K562 (cell line): ENCODE measurements at regions not wholly inside any gene's neighbourhood (a gene's known extent, or its start where the extent isn't known, plus 50 kb on each side); places are given as distances from the start of the nearest gene placed in this dataset.

Experiments used
- ATAC-seq: fragments of 200-7000 bp; cut with Tn5 transposase; 3 replicates; pipeline ENCODE4 v1.9.1; 2020; ENCODE audit warnings: moderate library complexity
- BruUV-seq: library from RNA; stranded (reverse); fragments of 400-500 nt; replicated peaks from 2 replicates; lab custom pipeline; 2021; lab: Mats Ljungman, UMichigan
- CTCF ChIA-PET: fragments of 300-600 bp; formaldehyde crosslinking; extraction: SDS; loops from one replicate; lab custom pipeline; 2021; ENCODE audit warnings: low intra/inter-chr PET ratio; lab: Yijun Ruan, JAX
- POLR2A ChIA-PET: fragments of 300-600, 350-650 bp; sonication (Branson Sonifier 250); formaldehyde crosslinking; extraction: SDS; loops from one replicate; lab custom pipeline; 2021; ENCODE audit warnings: antibody characterized with exemption, inconsistent platforms; lab: Yijun Ruan, JAX
- DNase-seq, 4 experiments: peaks; one replicate each; pipeline versions ENCODE4 v3.0.0 to v3.0.0-alpha.2; 2011 to 2018; ENCODE audit warnings: low spot score in 3 of 4, mixed read lengths in 3 of 4; ENCODE audit errors: extremely low read depth in 1 of 4
- FAIRE-seq: peaks from 2 replicates; lab custom pipeline; 2011; peaks lifted over from hg19 to GRCh38; lab: Jason Lieb, UNC
- H2AFZ ChIP-seq: 2 replicates; pipeline ENCODE4 v1.6.0; 2011; ENCODE audit warnings: low read depth, low read length, control low read depth, inconsistent platforms
- H3K27ac ChIP-seq: fragments of 200-600 bp; 3 replicates; pipeline ENCODE4 v1.8.0; 2011; ENCODE audit warnings: low read depth, mild to moderate bottlenecking, control low read depth, inconsistent platforms, low read length, moderate library complexity, mixed read lengths; ENCODE audit errors: extremely low read depth
- H3K27me3 ChIP-seq, 2 experiments: fragments of 300-600 bp in 1 of 2; 2 replicates in 1 of 2; 3 replicates in 1 of 2; pipeline versions ENCODE4 v1.6.0 to v1.8.0; 2011; ENCODE audit warnings: inconsistent platforms in 2 of 2, low read length in 2 of 2, mild to moderate bottlenecking in 1 of 2, mixed read lengths in 1 of 2, moderate library complexity in 1 of 2; ENCODE audit not compliant: control insufficient read depth in 2 of 2, insufficient read depth in 2 of 2
- H3K36me3 ChIP-seq: fragments of 300-600 bp; 3 replicates; pipeline ENCODE4 v1.8.0; 2011; ENCODE audit warnings: mild to moderate bottlenecking, low read length, inconsistent platforms; ENCODE audit not compliant: control insufficient read depth, insufficient read depth
- H3K4me1 ChIP-seq, 2 experiments: fragments of 200-600 bp in 1 of 2; replicated peaks in 1 of 2; 2 replicates in 1 of 2; 3 replicates in 1 of 2; pipeline versions ENCODE4 v1.5.1 to v1.8.0; 2011; ENCODE audit warnings: inconsistent platforms in 2 of 2, low read length in 2 of 2, mild to moderate bottlenecking in 1 of 2, mixed read lengths in 1 of 2, moderate library complexity in 1 of 2; ENCODE audit not compliant: control insufficient read depth in 2 of 2, insufficient read depth in 2 of 2
- H3K4me2 ChIP-seq: 2 replicates; pipeline ENCODE4 v1.6.1; 2011; ENCODE audit warnings: low read length, control low read depth, inconsistent platforms, mixed read lengths; ENCODE audit not compliant: insufficient read depth
- H3K4me3 ChIP-seq: fragments of 200-600 bp; sonication (generic), shearing (Covaris generic); 2 replicates; pipeline ENCODE4 v1.5.1; 2016; ENCODE audit warnings: control low read depth, inconsistent platforms
- H3K79me2 ChIP-seq: fragments of 200-600 bp; 3 replicates; pipeline ENCODE4 v1.8.0; 2011; ENCODE audit warnings: low read length, inconsistent platforms; ENCODE audit not compliant: control insufficient read depth, insufficient read depth
- H3K9ac ChIP-seq, 2 experiments: 2 replicates each; pipeline versions ENCODE4 v1.6.0 to v1.6.1; 2011; ENCODE audit warnings: low read depth in 2 of 2, low read length in 2 of 2, control low read depth in 1 of 2, inconsistent platforms in 1 of 2, mild to moderate bottlenecking in 1 of 2, mixed read lengths in 1 of 2; ENCODE audit not compliant: insufficient read depth in 1 of 2
- H3K9me1 ChIP-seq: one replicate; pipeline ENCODE4 v1.6.0; 2011; ENCODE audit warnings: inconsistent platforms, mild to moderate bottlenecking, low read length, moderate library complexity; ENCODE audit not compliant: control insufficient read depth, insufficient read depth
- H3K9me3 ChIP-seq: replicated peaks from 2 replicates; pipeline ENCODE4 v1.5.1; 2011; ENCODE audit warnings: low read depth, low read length, inconsistent platforms; ENCODE audit not compliant: control insufficient read depth, insufficient read depth
- H4K20me1 ChIP-seq: replicated peaks from 2 replicates; pipeline ENCODE4 v1.6.1; 2011; ENCODE audit warnings: low read length, inconsistent platforms, mixed read lengths; ENCODE audit not compliant: control insufficient read depth, insufficient read depth
- CEBPB ChIP-seq: fragments of 450-650 bp; IDR thresholded peaks from 2 replicates; pipeline ENCODE4 v1.6.1; 2016; ENCODE audit warnings: missing genetic modification characterization, missing compliant biosample characterization
- HNRNPUL1 ChIP-seq: fragments of 200-400 bp; formaldehyde crosslinking; IDR thresholded peaks from 2 replicates; pipeline ENCODE4 v1.6.1; 2017; ENCODE audit warnings: low read length
- KLF1 ChIP-seq: fragments of 450-650 bp; IDR thresholded peaks from 2 replicates; pipeline ENCODE4 v1.6.1; 2016; ENCODE audit warnings: missing genetic modification characterization, missing compliant biosample characterization
- LCOR ChIP-seq: sonication (generic); formaldehyde crosslinking; IDR thresholded peaks from 2 replicates; pipeline ENCODE4 v1.8.0; 2022; ENCODE audit warnings: mild to moderate bottlenecking, missing genetic modification reagents
- PCBP1 ChIP-seq: fragments of 200-400 bp; formaldehyde crosslinking; IDR thresholded peaks from 2 replicates; pipeline ENCODE4 v1.6.1; 2018; ENCODE audit warnings: mild to moderate bottlenecking, low read depth, low read length; ENCODE audit not compliant: poor library complexity, severe bottlenecking
- SOX6 ChIP-seq: fragments of 450-650 bp; IDR thresholded peaks from 2 replicates; pipeline ENCODE4 v1.6.1; 2014; ENCODE audit warnings: mild to moderate bottlenecking
- ZNF224 ChIP-seq: sonication (generic); formaldehyde crosslinking; IDR thresholded peaks from 2 replicates; pipeline ENCODE4 v1.8.0; 2022; ENCODE audit warnings: mild to moderate bottlenecking, missing genetic modification reagents
- ZNF507 ChIP-seq: conservative IDR thresholded peaks from 2 replicates; pipeline ENCODE4 v1.6.1; 2017; ENCODE audit warnings: missing genetic modification characterization, missing compliant biosample characterization
- ZNF639 ChIP-seq, 2 experiments: fragments of 200-800 bp in 1 of 2; sonication (Bioruptor generic) in 1 of 2; sonication (generic) in 1 of 2; formaldehyde crosslinking in 1 of 2; IDR thresholded peaks in 1 of 2; conservative IDR thresholded peaks in 1 of 2; 2 replicates each; pipeline versions ENCODE4 v1.5.0 to v1.6.1; 2016 to 2020; ENCODE audit warnings: missing compliant biosample characterization in 1 of 2, missing genetic modification characterization in 1 of 2, missing genetic modification reagents in 1 of 2
- ZNF79 ChIP-seq: fragments of 250-450 bp; sonication (Bioruptor Pico); IDR thresholded peaks from 2 replicates; pipeline ENCODE4 v1.4.0; 2020; ENCODE audit warnings: low read depth, mild to moderate bottlenecking, moderate library complexity
- whole genome bisulfite sequencing: fragments of 100-300 bp; shearing (Covaris generic); methylation state at CpG from one replicate; pipeline ENCODE4 v1.1.6; 2016; ENCODE audit warnings: low coverage, mixed read lengths; ENCODE audit not compliant: insufficient coverage; ENCODE audit errors: missing lambda C conversion rate; 5-methylcytosine and 5-hydroxymethylcytosine counted together
- in situ Hi-C: fragments of 300-500 bp; cut with MboI; formaldehyde crosslinking; loops from 4 replicates; pipeline ENCODE4 v1.15.0; 2018; ENCODE audit warnings: inconsistent platforms, mixed read lengths
- intact Hi-C: fragments of 100-400 bp; cut with micrococcal nuclease; formaldehyde crosslinking; loops from 2 replicates; pipeline ENCODE4 v1.14.2; 2022

GRCh38 chr4:63607169-63607872, 801.9 kb downstream of the TECRL start:
- Histone ChIP-seq H3K9me1 (no peaks in the 10 kb centered on the region), H3K79me2 (no peaks in the 10 kb centered on the region), H3K36me3 (no peaks in the 10 kb centered on the region), H3K4me2 (no peak overlapping the region), H3K9me3 (no peaks in the 10 kb centered on the region), H3K4me3 (no peak overlapping the region)
- 0% methylated on average over 9 of the region's 9 CpGs for WGBS
- POLR2A ChIA-PET = no interaction called here
- BruUV-seq = no TSS peak
- no peak for FAIRE-seq
- intact Hi-C loops = no loop called here
- TF ChIP-seq KLF1 (tag) = no peak
- TF ChIP-seq PCBP1 = no peak
- TF ChIP-seq ZNF507 (tag) = no peak
- no peak for TF ChIP-seq CEBPB (tag)
- TF ChIP-seq LCOR (CRISPR knock-in tag) = no peak
- TF ChIP-seq ZNF224 (CRISPR knock-in tag) = no peak
- no peak for TF ChIP-seq HNRNPUL1
- no peak for TF ChIP-seq ZNF639 (CRISPR knock-in tag; conservative IDR thresholded peaks at IDR 0.05 in 1 of 2, IDR thresholded peaks at IDR 0.05 in 1 of 2)
- no peak for TF ChIP-seq SOX6
- no peak for TF ChIP-seq ZNF79 (CRISPR knock-in tag)
- TF ChIP-seq, all 486 proteins: peak for 0
- Histone ChIP-seq H3K9ac (no peak overlapping the region), H4K20me1 (no peaks in the 10 kb centered on the region), H3K4me1 (no peaks in the 10 kb centered on the region), H3K27me3 (no peaks in the 10 kb centered on the region), H3K27ac (no peak overlapping the region), H2AFZ (no peak overlapping the region)
- in situ Hi-C loops = no loop called here
- CTCF ChIA-PET = no interaction called here
- ATAC-seq (no peak), DNase-seq (no peak)
